Activated CD4-positive, alpha-beta T cell treated with anti-CD3 and anti-CD28 coated beads, Interleukin-10, Interleukin-2, amounts not matched to agents 100 ng/mL and 50 ng/mL, durations not matched to agents 16 hours and 8 hours (primary cell): ENCODE measurements at regions not wholly inside any gene's neighbourhood (a gene's known extent, or its start where the extent isn't known, plus 50 kb on each side); places are given as distances from the start of the nearest gene placed in this dataset.

ENCODE experiments used
- DNase-seq: peaks from one replicate; pipeline ENCODE4 v3.0.0-alpha.2; 2020

- DNase-seq, result no peak
Measured at GRCh38 chr5:2180456-2180855, 297.7 kb upstream of the IRX4 start.

GRCh38 chr5:2179861-2180260 is 297.1 kb upstream of the IRX4 start:
- no peak for DNase-seq

GRCh38 chr5:2178528-2178927 is 295.8 kb upstream of the IRX4 start:
- no peak for DNase-seq

- DNase-seq, result no peak
Measured at GRCh38 chr5:2178071-2178477, 295.3 kb upstream of the IRX4 start.

- DNase-seq, result no peak
Measured at GRCh38 chr5:2177244-2177643, 294.5 kb upstream of the IRX4 start.

- no peak for DNase-seq
Measured at GRCh38 chr5:2176581-2176980, 293.9 kb upstream of the IRX4 start.

- DNase-seq, result no peak
Measured at GRCh38 chr5:2175842-2176404, 293.2 kb upstream of the IRX4 start.

- no peak for DNase-seq
Measured at GRCh38 chr5:2175041-2175440, 292.3 kb upstream of the IRX4 start.

GRCh38 chr5:2174538-2174937 is 291.8 kb upstream of the IRX4 start:
- no peak for DNase-seq

- no peak for DNase-seq
Measured at GRCh38 chr5:2173151-2173834, 290.6 kb upstream of the IRX4 start.

- DNase-seq, result no peak
Measured at GRCh38 chr5:2172471-2172870, 289.7 kb upstream of the IRX4 start.

- DNase-seq, result no peak
Measured at GRCh38 chr5:2170761-2171160, 288.0 kb upstream of the IRX4 start.

GRCh38 chr5:2169850-2170760 is 287.4 kb upstream of the IRX4 start:
- no peak for DNase-seq

- no peak for DNase-seq
Measured at GRCh38 chr5:2169430-2169808, 286.7 kb upstream of the IRX4 start.

GRCh38 chr5:2168601-2169429 is 286.1 kb upstream of the IRX4 start:
- DNase-seq, result no peak

GRCh38 chr5:2167671-2168070 is 284.9 kb upstream of the IRX4 start:
- no peak for DNase-seq

GRCh38 chr5:2166979-2167377 is 284.3 kb upstream of the IRX4 start:
- DNase-seq, result no peak

GRCh38 chr5:2166306-2166978 is 283.7 kb upstream of the IRX4 start:
- no peak for DNase-seq

- DNase-seq, result no peak
Measured at GRCh38 chr5:2165615-2166305, 283.0 kb upstream of the IRX4 start.

- no peak for DNase-seq
Measured at GRCh38 chr5:2165203-2165602, 282.5 kb upstream of the IRX4 start.

- no peak for DNase-seq
Measured at GRCh38 chr5:2164586-2164985, 281.9 kb upstream of the IRX4 start.

- DNase-seq, result no peak
Measured at GRCh38 chr5:2163940-2164490, 281.3 kb upstream of the IRX4 start.
